ENCODE measurements at regions not wholly inside any gene's neighbourhood (a gene's known extent, or its start where the extent isn't known, plus 50 kb on each side); places are given as distances from the start of the nearest gene placed in this dataset.

GRCh38 chr13:88887045-88887662 lies 1216.0 kb downstream of the SLITRK5 start:
- DNase-seq, result no peak

- no peak for DNase-seq
Observed at GRCh38 chr13:88895261-88895941, 1224.2 kb downstream of the SLITRK5 start.

- no peak for DNase-seq
Observed at GRCh38 chr13:88896466-88896865, 1225.3 kb downstream of the SLITRK5 start.

- DNase-seq, result no peak
Observed at GRCh38 chr13:88908961-88909441, 1237.8 kb downstream of the SLITRK5 start.

- DNase-seq, result no peak
Observed at GRCh38 chr13:88919970-88920628, 1248.9 kb downstream of the SLITRK5 start.

- no peak for DNase-seq
Observed at GRCh38 chr13:88925954-88926353, 1254.8 kb downstream of the SLITRK5 start.

GRCh38 chr13:88926890-88927502 lies 1255.8 kb downstream of the SLITRK5 start:
- no peak for DNase-seq

- DNase-seq, result no peak
Observed at GRCh38 chr13:88932950-88933349, 1261.8 kb downstream of the SLITRK5 start.

- no peak for DNase-seq
Observed at GRCh38 chr13:88937384-88937783, 1266.2 kb downstream of the SLITRK5 start.

GRCh38 chr13:88945793-88946192 lies 1274.6 kb downstream of the SLITRK5 start:
- no peak for DNase-seq

GRCh38 chr13:88948501-88948900 lies 1277.3 kb downstream of the SLITRK5 start:
- no peak for DNase-seq

- no peak for DNase-seq
Observed at GRCh38 chr13:88958821-88959220, 1287.7 kb downstream of the SLITRK5 start.

GRCh38 chr13:88976466-88976865 lies 1305.3 kb downstream of the SLITRK5 start:
- DNase-seq, result no peak

- no peak for DNase-seq
Observed at GRCh38 chr13:88978607-88979006, 1307.4 kb downstream of the SLITRK5 start.

- peak; percentile 1 for DNase-seq
Observed at GRCh38 chr13:88979465-88980175, 1308.4 kb downstream of the SLITRK5 start.

- no peak for DNase-seq
Observed at GRCh38 chr13:89003656-89004055, 1332.5 kb downstream of the SLITRK5 start.

- no peak for DNase-seq
Observed at GRCh38 chr13:89011615-89012014, 1340.4 kb downstream of the SLITRK5 start.

- DNase-seq, result no peak
Observed at GRCh38 chr13:89027694-89028306, 1356.6 kb downstream of the SLITRK5 start.

- no peak for DNase-seq
Observed at GRCh38 chr13:89029062-89029461, 1357.9 kb downstream of the SLITRK5 start.

GRCh38 chr13:89034015-89034414 lies 1362.8 kb downstream of the SLITRK5 start:
- DNase-seq, result no peak

GRCh38 chr13:89052699-89053098 lies 1381.5 kb downstream of the SLITRK5 start:
- no peak for DNase-seq

GRCh38 chr13:89053418-89053817 lies 1382.2 kb downstream of the SLITRK5 start:
- DNase-seq, result no peak
